ENCODE measurements at regions not wholly inside any gene's neighbourhood (a gene's known extent, or its start where the extent isn't known, plus 50 kb on each side); places are given as distances from the start of the nearest gene placed in this dataset.

GRCh38 chr10:51001587-51001986 lies 72.7 kb upstream of the PRKG1 start (continued):
- TF ChIP-seq RAD21 (CRISPR knock-in tag; conservative IDR thresholded peaks at IDR 0.05 in 1 of 2, IDR thresholded peaks at IDR 0.05 in 1 of 2), result peak; percentile 57 to 71
- TF ChIP-seq FIP1L1 (IDR thresholded peaks at IDR 0.05; ENCODE audit: low read depth, low read length, poor library complexity, severe bottlenecking), result no peak
- TF ChIP-seq FOXP4 (CRISPR knock-in tag; IDR thresholded peaks at IDR 0.05; ENCODE audit: borderline replicate concordance), result no peak
- no peak for TF ChIP-seq E2F8 (IDR thresholded peaks at IDR 0.05; ENCODE audit: low read depth, partially characterized antibody)
- peak; percentile 39; the same call in 1 of the 2 replicates for TF ChIP-seq DEAF1 (CRISPR knock-in tag; IDR thresholded peaks at IDR 0.05)
- TF ChIP-seq SMC3 (conservative IDR thresholded peaks at IDR 0.05; ENCODE audit: insufficient read depth, low read depth, low read length), result 0 out of 2 replicates have a peak, but pooled peaks have one; percentile 27
